Gastroesophageal sphincter (tissue), 2 donors: ENCODE measurements at regions not wholly inside any gene's neighbourhood (a gene's known extent, or its start where the extent isn't known, plus 50 kb on each side); places are given as distances from the start of the nearest gene placed in this dataset.

Source experiments
- EP300 ChIP-seq: sonication (generic); formaldehyde crosslinking; IDR thresholded peaks from one replicate; pipeline ENCODE4 v1.6.1; 2017; ENCODE audit warnings: antibody characterized with exemption, mild to moderate bottlenecking
- POLR2AphosphoS5 ChIP-seq: sonication (generic); formaldehyde crosslinking; IDR thresholded peaks from one replicate; pipeline ENCODE4 v1.6.1; 2017; ENCODE audit warnings: antibody characterized with exemption

DNA sequence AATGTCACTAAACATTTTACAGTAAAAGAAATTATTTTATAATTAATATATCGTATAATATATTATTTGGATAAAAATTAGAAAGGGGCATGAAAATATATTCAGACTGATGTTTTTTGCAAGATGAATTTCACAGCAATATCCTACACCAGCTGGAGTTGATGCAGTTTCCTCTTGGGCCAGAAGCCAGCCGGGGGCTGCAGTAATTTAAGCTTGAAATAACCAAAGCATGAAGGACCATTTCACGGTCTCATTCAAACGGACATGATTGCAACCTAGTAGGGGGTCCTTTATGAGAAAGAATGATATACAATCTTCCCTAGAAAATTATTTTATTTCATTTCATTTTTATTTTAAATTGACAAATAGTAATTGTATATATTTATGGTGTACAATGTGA lies 797.2 kb upstream of the PCDH9 start:
- TF ChIP-seq EP300: no peak
- TF ChIP-seq POLR2AphosphoS5: no peak
